ENCODE measurements at regions not wholly inside any gene's neighbourhood (a gene's known extent, or its start where the extent isn't known, plus 50 kb on each side); places are given as distances from the start of the nearest gene placed in this dataset.

- no peaks in the 10 kb centered on the region for H3K27me3 ChIP-seq (ENCODE audit: insufficient read depth, low read depth)
- no peak overlapping the region for H3K4me3 ChIP-seq (IDR thresholded peaks at IDR 0.05; ENCODE audit: insufficient read depth, low read depth, low read length)
- H3K9ac ChIP-seq = no peak overlapping the region
- TF ChIP-seq CTCF (conservative IDR thresholded peaks at IDR 0.05; ENCODE audit: low read depth, low read length) = no peak
- H3K27ac ChIP-seq = no peak overlapping the region
- H3K4me2 ChIP-seq = no peak overlapping the region
- H2AFZ ChIP-seq (ENCODE audit: low read depth) = no peak overlapping the region
- no peaks in the 10 kb centered on the region for H3K4me1 ChIP-seq (ENCODE audit: low read depth, poor library complexity, severe bottlenecking)
- no peaks in the 10 kb centered on the region for H3K36me3 ChIP-seq (ENCODE audit: insufficient read depth)
- H4K20me1 ChIP-seq (ENCODE audit: insufficient read depth) = no peaks in the 10 kb centered on the region
- no peaks in the 10 kb centered on the region for H3K79me2 ChIP-seq (ENCODE audit: insufficient read depth, low read depth)
Observed at GRCh38 chr2:164046040-164046439, 310.2 kb upstream of the FIGN start.

- Histone ChIP-seq H4K20me1 (ENCODE audit: insufficient read depth) (no peaks in the 10 kb centered on the region), H3K4me1 (ENCODE audit: low read depth, poor library complexity, severe bottlenecking) (no peaks in the 10 kb centered on the region), H3K27ac (no peak overlapping the region), H3K79me2 (ENCODE audit: insufficient read depth, low read depth) (no peaks in the 10 kb centered on the region), H3K4me2 (no peak overlapping the region), H3K36me3 (ENCODE audit: insufficient read depth) (no peaks in the 10 kb centered on the region), H3K9ac (no peak overlapping the region), H3K4me3 (IDR thresholded peaks at IDR 0.05; ENCODE audit: insufficient read depth, low read depth, low read length) (no peak overlapping the region), H2AFZ (ENCODE audit: low read depth) (no peak overlapping the region), H3K27me3 (ENCODE audit: insufficient read depth, low read depth) (no peaks in the 10 kb centered on the region)
- TF ChIP-seq CTCF (conservative IDR thresholded peaks at IDR 0.05; ENCODE audit: low read depth, low read length) = no peak
Observed at GRCh38 chr2:164044622-164045021, 308.8 kb upstream of the FIGN start.

- H3K27me3 ChIP-seq (ENCODE audit: insufficient read depth, low read depth) = no peaks in the 10 kb centered on the region
- no peak overlapping the region for H3K4me2 ChIP-seq
- H3K79me2 ChIP-seq (ENCODE audit: insufficient read depth, low read depth) = no peaks in the 10 kb centered on the region
- H3K4me3 ChIP-seq (IDR thresholded peaks at IDR 0.05; ENCODE audit: insufficient read depth, low read depth, low read length) = no peak overlapping the region
- H3K9ac ChIP-seq = no peak overlapping the region
- H3K4me1 ChIP-seq (ENCODE audit: low read depth, poor library complexity, severe bottlenecking) = no peaks in the 10 kb centered on the region
- H2AFZ ChIP-seq (ENCODE audit: low read depth) = no peak overlapping the region
- no peaks in the 10 kb centered on the region for H3K36me3 ChIP-seq (ENCODE audit: insufficient read depth)
- no peaks in the 10 kb centered on the region for H4K20me1 ChIP-seq (ENCODE audit: insufficient read depth)
- H3K27ac ChIP-seq = no peak overlapping the region
- TF ChIP-seq CTCF (conservative IDR thresholded peaks at IDR 0.05; ENCODE audit: low read depth, low read length) = no peak
Observed at GRCh38 chr2:164039270-164039669, 303.5 kb upstream of the FIGN start.

GRCh38 chr2:164032995-164033394 is 297.2 kb upstream of the FIGN start:
- no peaks in the 10 kb centered on the region for H3K4me1 ChIP-seq (ENCODE audit: low read depth, poor library complexity, severe bottlenecking)
- no peak overlapping the region for H3K4me3 ChIP-seq (IDR thresholded peaks at IDR 0.05; ENCODE audit: insufficient read depth, low read depth, low read length)
- no peaks in the 10 kb centered on the region for H4K20me1 ChIP-seq (ENCODE audit: insufficient read depth)
- H3K9ac ChIP-seq = no peak overlapping the region
- H3K4me2 ChIP-seq = no peak overlapping the region
- H3K79me2 ChIP-seq (ENCODE audit: insufficient read depth, low read depth) = no peaks in the 10 kb centered on the region
- H3K27ac ChIP-seq = no peak overlapping the region
- TF ChIP-seq CTCF (conservative IDR thresholded peaks at IDR 0.05; ENCODE audit: low read depth, low read length) = no peak
- no peaks in the 10 kb centered on the region for H3K27me3 ChIP-seq (ENCODE audit: insufficient read depth, low read depth)
- peak overlapping the region; percentile 25 for H2AFZ ChIP-seq (ENCODE audit: low read depth)
- H3K36me3 ChIP-seq (ENCODE audit: insufficient read depth) = no peaks in the 10 kb centered on the region

- no peak for TF ChIP-seq CTCF (conservative IDR thresholded peaks at IDR 0.05; ENCODE audit: low read depth, low read length)
- Histone ChIP-seq H3K9ac (no peak overlapping the region), H3K4me2 (no peak overlapping the region), H3K4me1 (ENCODE audit: low read depth, poor library complexity, severe bottlenecking) (no peaks in the 10 kb centered on the region), H3K36me3 (ENCODE audit: insufficient read depth) (no peaks in the 10 kb centered on the region), H2AFZ (ENCODE audit: low read depth) (no peak overlapping the region), H3K4me3 (IDR thresholded peaks at IDR 0.05; ENCODE audit: insufficient read depth, low read depth, low read length) (no peak overlapping the region), H3K79me2 (ENCODE audit: insufficient read depth, low read depth) (no peaks in the 10 kb centered on the region), H3K27me3 (ENCODE audit: insufficient read depth, low read depth) (no peaks in the 10 kb centered on the region), H3K27ac (no peak overlapping the region), H4K20me1 (ENCODE audit: insufficient read depth) (no peaks in the 10 kb centered on the region)
Observed at GRCh38 chr2:164030623-164031022, 294.8 kb upstream of the FIGN start.
